ENCODE measurements at regions not wholly inside any gene's neighbourhood (a gene's known extent, or its start where the extent isn't known, plus 50 kb on each side); places are given as distances from the start of the nearest gene placed in this dataset.
"Not testable (repeated sequence)": the region's sequence is repeated elsewhere in the genome, so short reads cannot be mapped to it uniquely, and the experiment has no call there.

GRCh38 chr5:89534331-89534730, 651.3 kb upstream of the MEF2C start:
- no peak for DNase-seq

GRCh38 chr5:89524785-89525184, 641.8 kb upstream of the MEF2C start:
- no peak for DNase-seq

GRCh38 chr5:89523867-89524266, 640.9 kb upstream of the MEF2C start:
- DNase-seq = not testable (repeated sequence)

- no peak for DNase-seq
Observed at GRCh38 chr5:89520771-89521170, 637.8 kb upstream of the MEF2C start.

- DNase-seq = no peak
Observed at GRCh38 chr5:89513299-89514044, 630.5 kb upstream of the MEF2C start.

- no peak for DNase-seq
Observed at GRCh38 chr5:89504051-89504450, 621.1 kb upstream of the MEF2C start.

GRCh38 chr5:89499787-89500186, 616.8 kb upstream of the MEF2C start:
- no peak for DNase-seq

GRCh38 chr5:89498699-89499098, 615.7 kb upstream of the MEF2C start:
- DNase-seq = no peak

- DNase-seq = no peak
Observed at GRCh38 chr5:89493414-89493813, 610.4 kb upstream of the MEF2C start.

GRCh38 chr5:89484962-89485361, 602.0 kb upstream of the MEF2C start:
- no peak for DNase-seq

- DNase-seq = no peak
Observed at GRCh38 chr5:89480406-89481007, 597.5 kb upstream of the MEF2C start.

- no peak for DNase-seq
Observed at GRCh38 chr5:89478851-89479250, 595.9 kb upstream of the MEF2C start.

- DNase-seq = no peak
Observed at GRCh38 chr5:89473196-89473595, 590.2 kb upstream of the MEF2C start.

GRCh38 chr5:89471541-89471940, 588.6 kb upstream of the MEF2C start:
- DNase-seq = no peak

- no peak for DNase-seq
Observed at GRCh38 chr5:89471115-89471514, 588.1 kb upstream of the MEF2C start.

GRCh38 chr5:89470658-89471057, 587.7 kb upstream of the MEF2C start:
- DNase-seq = no peak

GRCh38 chr5:89458332-89458656, 575.3 kb upstream of the MEF2C start:
- DNase-seq = no peak

GRCh38 chr5:89457411-89458331, 574.7 kb upstream of the MEF2C start:
- DNase-seq = no peak

GRCh38 chr5:89452081-89452480, 569.1 kb upstream of the MEF2C start:
- no peak for DNase-seq

- no peak for DNase-seq
Observed at GRCh38 chr5:89451263-89451662, 568.3 kb upstream of the MEF2C start.

GRCh38 chr5:89450149-89450538, 567.2 kb upstream of the MEF2C start:
- no peak for DNase-seq

GRCh38 chr5:89449392-89450148, 566.6 kb upstream of the MEF2C start:
- no peak for DNase-seq

- no peak for DNase-seq
Observed at GRCh38 chr5:89447027-89447426, 564.0 kb upstream of the MEF2C start.

Measured in activated CD4-positive, CD25-positive, alpha-beta regulatory T cell treated with anti-CD3 and anti-CD28 coated beads, Interleukin-2, amount 50 U/mL, for 72 hours (primary cell).